HEK293 (cell line): ENCODE measurements at regions not wholly inside any gene's neighbourhood (a gene's known extent, or its start where the extent isn't known, plus 50 kb on each side); places are given as distances from the start of the nearest gene placed in this dataset.

Experiments
- CTCF ChIA-PET: fragments of 350-600 bp; formaldehyde crosslinking; extraction: SDS; loops from one replicate; lab custom pipeline; 2021; ENCODE audit warnings: antibody characterized with exemption; lab: Yijun Ruan, JAX
- POLR2A ChIA-PET: fragments of 300-600 bp; formaldehyde crosslinking; extraction: SDS; loops from one replicate; lab custom pipeline; 2020; ENCODE audit warnings: antibody characterized with exemption, inconsistent platforms; lab: Yijun Ruan, JAX
- H3K27ac ChIP-seq: fragments of 200-500 bp; sonication (Bioruptor generic); 2 replicates; pipeline ENCODE4 v1.5.1; 2014; ENCODE audit warnings: low read depth, low read length, control low read depth, inconsistent platforms; ENCODE audit errors: extremely low read depth
- H3K36me3 ChIP-seq, 2 experiments: fragments of 200-500 bp in 1 of 2; sonication (Bioruptor generic) in 1 of 2; 1 replicate in 1 of 2; 2 replicates in 1 of 2; pipeline ENCODE4 v1.5.1; 2014 to 2017; ENCODE audit warnings: inconsistent platforms in 2 of 2, low read length in 2 of 2; ENCODE audit not compliant: control insufficient read depth in 2 of 2, insufficient read depth in 1 of 2
- H3K4me1 ChIP-seq: fragments of 200-500 bp; sonication (Bioruptor generic); 2 replicates; pipeline ENCODE4 v1.5.1; 2014; ENCODE audit warnings: mild to moderate bottlenecking, low read length, inconsistent platforms; ENCODE audit not compliant: control insufficient read depth, insufficient read depth
- H3K4me3 ChIP-seq: 2 replicates; pipeline ENCODE4 v1.5.1; 2011; ENCODE audit warnings: low read depth, mild to moderate bottlenecking, control low read depth, low read length, moderate library complexity
- H3K9me3 ChIP-seq: fragments of 200-500 bp; sonication (Bioruptor generic); 2 replicates; pipeline ENCODE4 v1.5.1; 2014; ENCODE audit warnings: low read depth, low read length, inconsistent platforms; ENCODE audit not compliant: control insufficient read depth, insufficient read depth
- BCL6B ChIP-seq: fragments of 450-650 bp; formaldehyde crosslinking; IDR thresholded peaks from 2 replicates; pipeline ENCODE4 v1.5.1; 2017; ENCODE audit warnings: missing biosample characterization, missing genetic modification characterization
- IKZF3 ChIP-seq: fragments of 450-650 bp; IDR thresholded peaks from 2 replicates; pipeline ENCODE4 v1.5.0; 2018; ENCODE audit warnings: missing biosample characterization, mild to moderate bottlenecking, missing genetic modification characterization, moderate library complexity
- PRDM4 ChIP-seq: fragments of 450-650 bp; formaldehyde crosslinking; IDR thresholded peaks from 2 replicates; pipeline ENCODE4 v1.5.1; 2017; ENCODE audit warnings: missing biosample characterization, missing genetic modification characterization
- REPIN1 ChIP-seq: fragments of 450-650 bp; formaldehyde crosslinking; IDR thresholded peaks from 2 replicates; pipeline ENCODE4 v1.5.1; 2017; ENCODE audit warnings: missing biosample characterization, missing genetic modification characterization, low read depth
- ZBTB49 ChIP-seq: fragments of 450-650 bp; formaldehyde crosslinking; IDR thresholded peaks from 2 replicates; pipeline ENCODE4 v1.5.1; 2016; ENCODE audit warnings: missing biosample characterization, missing genetic modification characterization, low read depth
- ZNF132 ChIP-seq: fragments of 450-650 bp; formaldehyde crosslinking; IDR thresholded peaks from 2 replicates; pipeline ENCODE4 v1.5.1; 2017; ENCODE audit warnings: missing biosample characterization, missing genetic modification characterization, borderline replicate concordance
- ZNF16 ChIP-seq: fragments of 450-650 bp; formaldehyde crosslinking; IDR thresholded peaks from 2 replicates; pipeline ENCODE4 v1.5.1; 2016; ENCODE audit warnings: low read depth, missing biosample characterization, missing genetic modification characterization
- ZNF214 ChIP-seq: fragments of 450-650 bp; formaldehyde crosslinking; IDR thresholded peaks from 2 replicates; pipeline ENCODE4 v1.5.1; 2017; ENCODE audit warnings: missing biosample characterization, mild to moderate bottlenecking, missing genetic modification characterization, borderline replicate concordance
- ZNF221 ChIP-seq: fragments of 450-650 bp; formaldehyde crosslinking; IDR thresholded peaks from 2 replicates; pipeline ENCODE4 v1.5.1; 2017; ENCODE audit warnings: missing biosample characterization, missing genetic modification characterization, borderline replicate concordance
- ZNF248 ChIP-seq: fragments of 450-650 bp; formaldehyde crosslinking; IDR thresholded peaks from 2 replicates; pipeline ENCODE4 v1.5.1; 2017; ENCODE audit warnings: missing biosample characterization, missing genetic modification characterization
- ZNF274 ChIP-seq, 2 experiments: fragments of 200-500 bp in 1 of 2; fragments of 450-650 bp in 1 of 2; sonication (Bioruptor generic) in 1 of 2; formaldehyde crosslinking in 1 of 2; IDR thresholded peaks; 2 replicates each; pipeline versions ENCODE4 v1.5.1 to v1.6.1; 2014 to 2016; ENCODE audit warnings: borderline replicate concordance in 1 of 2, inconsistent platforms in 1 of 2, low read length in 1 of 2, missing biosample characterization in 1 of 2, missing genetic modification characterization in 1 of 2
- ZNF292 ChIP-seq: fragments of 450-650 bp; formaldehyde crosslinking; IDR thresholded peaks from 2 replicates; pipeline ENCODE4 v1.5.1; 2016; ENCODE audit warnings: low read depth, missing biosample characterization, missing genetic modification characterization, borderline replicate concordance
- ZNF302 ChIP-seq: fragments of 450-650 bp; formaldehyde crosslinking; IDR thresholded peaks from 2 replicates; pipeline ENCODE4 v1.5.1; 2016; ENCODE audit warnings: missing biosample characterization, missing genetic modification characterization, low read depth
- ZNF354C ChIP-seq: fragments of 450-650 bp; formaldehyde crosslinking; IDR thresholded peaks from 2 replicates; pipeline ENCODE4 v1.5.1; 2016; ENCODE audit warnings: missing biosample characterization, missing genetic modification characterization, low read depth, borderline replicate concordance
- ZNF404 ChIP-seq: fragments of 450-650 bp; formaldehyde crosslinking; IDR thresholded peaks from 2 replicates; pipeline ENCODE4 v1.5.1; 2017; ENCODE audit warnings: missing biosample characterization, missing genetic modification characterization
- ZNF510 ChIP-seq: fragments of 450-650 bp; formaldehyde crosslinking; IDR thresholded peaks from 2 replicates; pipeline ENCODE4 v1.5.1; 2018; ENCODE audit warnings: mild to moderate bottlenecking, missing genetic modification characterization, missing biosample characterization; ENCODE audit not compliant: insufficient replicate concordance
- ZNF521 ChIP-seq: fragments of 450-650 bp; formaldehyde crosslinking; IDR thresholded peaks from 2 replicates; pipeline ENCODE4 v1.5.1; 2017; ENCODE audit warnings: missing biosample characterization, mild to moderate bottlenecking, missing genetic modification characterization
- ZNF621 ChIP-seq: fragments of 450-650 bp; formaldehyde crosslinking; IDR thresholded peaks from 2 replicates; pipeline ENCODE4 v1.5.1; 2017; ENCODE audit warnings: missing biosample characterization, missing genetic modification characterization
- ZNF639 ChIP-seq: fragments of 450-650 bp; formaldehyde crosslinking; IDR thresholded peaks from 2 replicates; pipeline ENCODE4 v1.5.1; 2016; ENCODE audit warnings: missing biosample characterization, missing genetic modification characterization
- ZNF670 ChIP-seq: fragments of 450-650 bp; formaldehyde crosslinking; IDR thresholded peaks from 2 replicates; pipeline ENCODE4 v1.5.1; 2016; ENCODE audit warnings: missing biosample characterization, missing genetic modification characterization, low read depth
- ZNF701 ChIP-seq: fragments of 450-650 bp; formaldehyde crosslinking; IDR thresholded peaks from 2 replicates; pipeline ENCODE4 v1.5.1; 2016; ENCODE audit warnings: missing biosample characterization, missing genetic modification characterization
- ZNF707 ChIP-seq: fragments of 450-650 bp; formaldehyde crosslinking; IDR thresholded peaks from 2 replicates; pipeline ENCODE4 v1.5.1; 2016; ENCODE audit warnings: missing biosample characterization, missing genetic modification characterization
- ZNF776 ChIP-seq: fragments of 450-650 bp; formaldehyde crosslinking; IDR thresholded peaks from 2 replicates; pipeline ENCODE4 v1.5.0; 2017; ENCODE audit warnings: missing biosample characterization, missing genetic modification characterization, borderline replicate concordance
- ZSCAN18 ChIP-seq: fragments of 450-650 bp; formaldehyde crosslinking; IDR thresholded peaks from 2 replicates; pipeline ENCODE4 v1.5.1; 2016; ENCODE audit warnings: missing biosample characterization, missing genetic modification characterization
- ZSCAN23 ChIP-seq: fragments of 450-650 bp; formaldehyde crosslinking; IDR thresholded peaks from 2 replicates; pipeline ENCODE4 v1.5.1; 2016; ENCODE audit warnings: missing biosample characterization, missing genetic modification characterization

GRCh38 chr11:115626414-115626813 is 122.2 kb upstream of the CADM1 start (continued):
- no peak for TF ChIP-seq IKZF3 (tag by site-specific recombination)
- TF ChIP-seq ZNF670: no peak
- no peak for TF ChIP-seq ZNF521 (tag by site-specific recombination)
- TF ChIP-seq ZNF132 (tag by site-specific recombination): no peak
- TF ChIP-seq ZNF248 (tag by site-specific recombination): no peak
- no peak for TF ChIP-seq ZNF707
- no peak for TF ChIP-seq REPIN1 (tag by site-specific recombination)
- no peak for TF ChIP-seq ZNF404

GRCh38 chr11:115625502-115625901 is 121.3 kb upstream of the CADM1 start:
- TF ChIP-seq ZNF248 (tag by site-specific recombination) (no peak), ZNF776 (tag by site-specific recombination) (no peak), ZNF639 (tag by site-specific recombination) (no peak), ZNF214 (tag by site-specific recombination) (no peak), ZNF132 (tag by site-specific recombination) (no peak), BCL6B (no peak), ZNF292 (tag by site-specific recombination) (no peak), ZSCAN23 (tag by site-specific recombination) (no peak), ZNF16 (no peak), ZNF621 (tag by site-specific recombination) (no peak), ZNF274 (IDR thresholded peaks at IDR 0.05; ENCODE audit: low read length) (no peak), ZNF274 (tag by site-specific recombination; IDR thresholded peaks at IDR 0.05; ENCODE audit: borderline replicate concordance) (no peak), ZNF510 (tag by site-specific recombination) (no peak), PRDM4 (tag by site-specific recombination) (no peak), ZNF354C (no peak), ZSCAN18 (tag by site-specific recombination) (no peak), ZNF221 (tag by site-specific recombination) (no peak), ZNF701 (tag by site-specific recombination) (no peak), ZBTB49 (tag by site-specific recombination) (no peak), ZNF302 (tag by site-specific recombination) (no peak)
- POLR2A ChIA-PET: interaction anchor here (1.6 kb wide), 1 partner anchor 43 kb away, joined by 4 read pairs; no protein-coding TSS in a partner anchor
- no peak overlapping the region for H3K4me3 ChIP-seq
- H3K36me3 ChIP-seq: no peaks in the 10 kb centered on the region
- H3K27ac ChIP-seq: no peak overlapping the region
- H3K4me1 ChIP-seq: peaks cover 5% of the 10 kb centered on the region; the same call in 1 of the 2 replicates
- no peaks in the 10 kb centered on the region for H3K9me3 ChIP-seq
- CTCF ChIA-PET: interaction anchor here (0.8 kb wide), 1 partner anchor 54 kb away, joined by 3 read pairs; no protein-coding TSS in a partner anchor
